Lung (tissue), 11 donors: ENCODE measurements at regions not wholly inside any gene's neighbourhood (a gene's known extent, or its start where the extent isn't known, plus 50 kb on each side); places are given as distances from the start of the nearest gene placed in this dataset.

ENCODE experiments used
- ATAC-seq: fragments of 200-7000 bp; cut with Tn5 transposase; one replicate; pipeline ENCODE4 v1.9.1; 2020; ENCODE audit warnings: moderate number of reproducible peaks; ENCODE audit not compliant: insufficient read depth, low FRiP score
- DNase-seq, 3 donors: peaks; one replicate each; pipeline ENCODE4 v3.0.0-alpha.2; 2013 to 2017
- H3K27ac ChIP-seq, 2 donors: one replicate each; pipeline ENCODE4 v1.5.1; 2013; ENCODE audit warnings: mild to moderate bottlenecking in 2 of 2, moderate library complexity in 2 of 2, control low read depth in 1 of 2, inconsistent platforms in 1 of 2, low read depth in 1 of 2, low read length in 1 of 2
- H3K27me3 ChIP-seq, 3 donors: one replicate each; pipeline ENCODE4 v1.5.1; 2013; ENCODE audit warnings: low read length in 2 of 3; ENCODE audit not compliant: control insufficient read depth in 3 of 3, insufficient read depth in 3 of 3
- H3K36me3 ChIP-seq, 4 donors: one replicate each; pipeline ENCODE4 v1.5.1; 2013; ENCODE audit warnings: low read length in 4 of 4, mild to moderate bottlenecking in 1 of 4, moderate library complexity in 1 of 4; ENCODE audit not compliant: control insufficient read depth in 4 of 4, insufficient read depth in 4 of 4
- H3K4me1 ChIP-seq, 5 donors: one replicate each; pipeline ENCODE4 v1.5.1; 2013; ENCODE audit warnings: low read length in 5 of 5, mild to moderate bottlenecking in 2 of 5, moderate library complexity in 1 of 5; ENCODE audit not compliant: control insufficient read depth in 5 of 5, insufficient read depth in 5 of 5
- H3K4me3 ChIP-seq: one replicate; pipeline ENCODE4 v1.5.1; 2013; ENCODE audit warnings: mild to moderate bottlenecking, control low read depth, moderate library complexity
- H3K9ac ChIP-seq, 2 donors: one replicate each; pipeline ENCODE4 v1.5.1; 2013; ENCODE audit warnings: low read length in 2 of 2, control low read depth in 1 of 2; ENCODE audit not compliant: insufficient read depth in 1 of 2
- H3K9me3 ChIP-seq, 4 donors: one replicate each; pipeline ENCODE4 v1.5.1; 2013; ENCODE audit warnings: low read length in 3 of 4, mild to moderate bottlenecking in 1 of 4, moderate library complexity in 1 of 4; ENCODE audit not compliant: control insufficient read depth in 4 of 4, insufficient read depth in 3 of 4
- CTCF ChIP-seq: IDR thresholded peaks from 2 replicates; pipeline ENCODE4 v1.5.1; 2012; ENCODE audit warnings: mild to moderate bottlenecking; ENCODE audit errors: control extremely low read depth, extremely low read depth
- WGBS, 2 donors: extraction: QIAGEN DNeasy Blood & Tissue Kit; methylation state at CpG; one replicate each; pipeline ENCODE4 v1.1.7; 2013; 5-methylcytosine and 5-hydroxymethylcytosine counted together
- donor health status: control.
- donor health status: control.
- donor health status: Bipolar disorder and iron deficiency.
- donor health status: healthy.
- donor health status: DM: yes; HTN: yes; CAD: no.

- Histone ChIP-seq H3K9me3 (peaks cover 0 to 11% (median 1%) of the 10 kb centered on the region in 4 donors), H3K9ac (no peak overlapping the region), H3K27ac (no peak overlapping the region), H3K27me3 (no peaks in the 10 kb centered on the region), H3K4me3 (no peak overlapping the region), H3K4me1 (no peaks in the 10 kb centered on the region), H3K36me3 (no peaks in the 10 kb centered on the region)
- no peak for DNase-seq
- TF ChIP-seq CTCF = no peak
- no peak for ATAC-seq
- WGBS, 2 donors = 88 to 91% methylated on average over 2 of the region's 2 CpGs
Measured at GRCh38 chr10:37733822-37734221, 123.6 kb downstream of the ZNF248 start.

DNA sequence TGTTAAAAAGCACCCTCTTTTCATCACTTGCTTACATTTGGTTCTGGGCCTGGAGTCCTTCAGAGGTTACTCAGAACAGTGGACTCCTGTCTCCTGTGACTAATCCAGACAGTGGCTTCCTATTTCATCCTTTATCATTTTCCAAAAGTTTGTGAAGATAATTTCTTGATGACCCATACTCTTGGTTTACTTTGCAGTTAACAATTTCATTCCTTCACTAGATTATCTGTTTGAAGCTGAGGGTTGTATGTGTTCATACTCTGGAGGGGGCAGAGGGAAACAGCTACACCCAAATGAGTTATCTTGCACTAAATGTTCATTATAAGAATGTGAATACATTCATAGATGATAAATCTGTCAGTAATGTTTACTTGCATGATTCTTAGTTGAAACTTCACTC, 124.7 kb downstream of the ZNF248 start:
- H3K9ac ChIP-seq = no peak overlapping the region
- no peak overlapping the region for H3K27ac ChIP-seq
- no peak for DNase-seq
- peaks cover 0 to 13% (median 1%) of the 10 kb centered on the region in 4 donors for H3K9me3 ChIP-seq
- no peak for TF ChIP-seq CTCF
- no peaks in the 10 kb centered on the region for H3K36me3 ChIP-seq
- no peak overlapping the region for H3K4me3 ChIP-seq
- no peak for ATAC-seq
- no peaks in the 10 kb centered on the region for H3K27me3 ChIP-seq
- no peaks in the 10 kb centered on the region for H3K4me1 ChIP-seq

DNA sequence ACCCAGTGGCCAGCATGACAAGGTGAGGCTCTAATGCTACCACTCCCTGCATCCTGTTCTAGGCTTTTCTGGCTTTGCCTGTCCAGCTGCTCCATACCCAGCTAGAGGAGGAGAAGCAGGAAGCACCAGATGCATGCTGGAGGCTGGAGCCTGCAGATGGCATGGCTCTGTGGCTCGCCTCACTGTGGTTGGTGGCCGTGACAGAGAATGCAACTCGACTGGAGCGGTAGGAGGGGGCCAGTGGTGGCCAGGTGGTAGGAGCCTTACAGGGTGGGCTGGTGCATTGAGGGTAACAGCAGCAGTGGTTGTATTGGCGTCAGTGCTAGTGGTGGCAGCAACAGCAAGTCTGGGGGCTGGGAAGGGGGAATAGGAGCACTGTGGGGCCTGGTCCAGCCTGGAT, 128.6 kb downstream of the ZNF248 start:
- Histone ChIP-seq H3K9ac (no peak overlapping the region), H3K4me1 (no peaks in the 10 kb centered on the region), H3K36me3 (no peaks in the 10 kb centered on the region), H3K9me3 (peaks cover 0 to 7% (median 0%) of the 10 kb centered on the region in 4 donors), H3K27me3 (no peaks in the 10 kb centered on the region), H3K27ac (no peak overlapping the region), H3K4me3 (no peak overlapping the region)
- ATAC-seq (no peak), DNase-seq (no peak)
- no peak for TF ChIP-seq CTCF
- WGBS, 2 donors = 75 to 81% methylated on average over 5 of the region's 5 CpGs

GRCh38 chr10:37727491-37728352, 129.7 kb downstream of the ZNF248 start:
- Histone ChIP-seq H3K9ac (no peak overlapping the region), H3K9me3 (peaks cover 0 to 7% (median 0%) of the 10 kb centered on the region in 4 donors), H3K27ac (no peak overlapping the region), H3K27me3 (no peaks in the 10 kb centered on the region), H3K36me3 (no peaks in the 10 kb centered on the region), H3K4me1 (no peaks in the 10 kb centered on the region), H3K4me3 (no peak overlapping the region)
- 86 to 89% methylated on average over 12 of the region's 12 CpGs for WGBS, 2 donors
- DNase-seq = no peak
- ATAC-seq = no peak
- no peak for TF ChIP-seq CTCF
